Subcutaneous abdominal adipose tissue (tissue), 5 donors: ENCODE measurements at regions not wholly inside any gene's neighbourhood (a gene's known extent, or its start where the extent isn't known, plus 50 kb on each side); places are given as distances from the start of the nearest gene placed in this dataset.
"Not testable (repeated sequence)": the region's sequence is repeated elsewhere in the genome, so short reads cannot be mapped to it uniquely, and the experiment has no call there.

Experiments
- H3K27ac ChIP-seq: one replicate; pipeline ENCODE4 v1.7.0; 2013; ENCODE audit warnings: low read depth, mild to moderate bottlenecking, inconsistent platforms, low read length, moderate library complexity
- H3K27me3 ChIP-seq, 5 donors: one replicate each; pipeline ENCODE4 v1.7.0; 2013; ENCODE audit warnings: low read length in 5 of 5, inconsistent platforms in 1 of 5; ENCODE audit not compliant: control insufficient read depth in 5 of 5, insufficient read depth in 4 of 5
- H3K36me3 ChIP-seq, 5 donors: one replicate each; pipeline ENCODE4 v1.7.0; 2013; ENCODE audit warnings: low read length in 5 of 5; ENCODE audit not compliant: control insufficient read depth in 5 of 5, insufficient read depth in 5 of 5
- H3K4me1 ChIP-seq, 5 donors: one replicate each; pipeline ENCODE4 v1.7.0; 2013; ENCODE audit warnings: low read length in 5 of 5, mild to moderate bottlenecking in 3 of 5, moderate library complexity in 1 of 5; ENCODE audit not compliant: control insufficient read depth in 5 of 5, insufficient read depth in 5 of 5
- H3K4me3 ChIP-seq, 5 donors: one replicate each; pipeline ENCODE4 v1.7.0; 2013; ENCODE audit warnings: low read length in 5 of 5, low read depth in 1 of 5
- H3K9ac ChIP-seq, 5 donors: one replicate each; pipeline ENCODE4 v1.7.0; 2013; ENCODE audit warnings: low read length in 5 of 5, mild to moderate bottlenecking in 4 of 5, moderate library complexity in 3 of 5
- H3K9me3 ChIP-seq, 5 donors: one replicate each; pipeline ENCODE4 v1.7.0; 2013; ENCODE audit warnings: low read length in 5 of 5; ENCODE audit not compliant: control insufficient read depth in 5 of 5
- donor health status: healthy.
- donor health status: healthy.
- donor health status: healthy.
- donor health status: healthy.
- donor health status: healthy.

GRCh38 chr7:110442381-110442837, 648.5 kb upstream of the LRRN3 start:
- no peaks in the 10 kb centered on the region for H3K27me3 ChIP-seq
- H3K4me3 ChIP-seq, result no peak overlapping the region
- H3K4me1 ChIP-seq, result no peaks in the 10 kb centered on the region
- no peaks in the 10 kb centered on the region for H3K36me3 ChIP-seq
- no peaks in the 10 kb centered on the region for H3K9me3 ChIP-seq
- no peak overlapping the region for H3K9ac ChIP-seq
- H3K27ac ChIP-seq, result no peak overlapping the region

GRCh38 chr7:110446658-110447057, 644.3 kb upstream of the LRRN3 start:
- Histone ChIP-seq H3K27me3 (no peaks in the 10 kb centered on the region), H3K4me3 (no peak overlapping the region), H3K9me3 (no peaks in the 10 kb centered on the region), H3K9ac (no peak overlapping the region), H3K27ac (no peak overlapping the region), H3K36me3 (no peaks in the 10 kb centered on the region), H3K4me1 (no peaks in the 10 kb centered on the region)

DNA sequence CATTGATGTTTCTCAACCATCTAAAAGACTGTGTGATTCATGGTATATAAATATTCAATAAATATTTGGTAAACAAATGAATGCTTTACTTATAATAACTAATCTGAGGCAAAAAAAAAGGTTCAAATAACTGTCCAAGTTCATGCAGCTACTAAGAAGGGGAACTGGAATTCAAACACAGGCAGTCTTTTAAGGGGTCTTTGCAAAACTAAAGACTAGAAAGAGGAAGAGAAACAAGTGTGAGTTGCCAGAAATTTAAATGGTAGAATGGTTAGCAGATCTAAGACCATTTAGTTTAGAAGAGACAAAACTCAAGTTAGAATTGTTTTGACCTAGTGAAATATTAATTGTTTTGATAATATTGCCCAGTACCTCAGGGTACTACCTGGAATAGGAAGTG, 642.0 kb upstream of the LRRN3 start:
- H3K9me3 ChIP-seq, result no peaks in the 10 kb centered on the region
- H3K9ac ChIP-seq, result no peak overlapping the region
- no peak overlapping the region for H3K4me3 ChIP-seq
- no peaks in the 10 kb centered on the region for H3K27me3 ChIP-seq
- no peaks in the 10 kb centered on the region for H3K36me3 ChIP-seq
- H3K4me1 ChIP-seq, result no peaks in the 10 kb centered on the region
- no peak overlapping the region for H3K27ac ChIP-seq

DNA sequence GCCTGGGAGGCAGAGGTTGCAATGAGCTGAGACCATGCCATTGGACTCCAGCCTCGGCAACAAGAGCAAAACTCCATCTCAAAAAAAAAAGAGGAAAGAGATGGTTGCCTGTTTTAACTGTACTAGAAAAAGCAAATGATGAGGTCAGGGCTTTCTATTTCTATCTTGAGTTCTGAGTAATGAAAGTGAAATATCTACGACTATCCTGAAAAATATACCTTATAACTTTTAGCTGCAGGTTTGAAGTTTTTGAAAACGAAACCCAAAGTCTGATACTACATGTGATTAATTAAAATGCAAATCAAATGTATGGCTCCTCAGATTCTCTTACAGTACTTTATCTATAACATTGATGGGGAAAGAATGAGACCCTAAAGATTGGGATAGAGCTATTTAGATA, 636.2 kb upstream of the LRRN3 start:
- Histone ChIP-seq H3K27me3 (no peaks in the 10 kb centered on the region), H3K4me1 (no peaks in the 10 kb centered on the region), H3K4me3 (no peak overlapping the region), H3K9ac (no peak overlapping the region), H3K27ac (no peak overlapping the region), H3K36me3 (no peaks in the 10 kb centered on the region), H3K9me3 (no peaks in the 10 kb centered on the region)

GRCh38 chr7:110461621-110462020, 629.3 kb upstream of the LRRN3 start:
- H3K4me3 ChIP-seq, result no peak overlapping the region
- no peak overlapping the region for H3K27ac ChIP-seq
- no peaks in the 10 kb centered on the region for H3K36me3 ChIP-seq
- no peaks in the 10 kb centered on the region for H3K27me3 ChIP-seq
- H3K4me1 ChIP-seq, result no peaks in the 10 kb centered on the region
- H3K9ac ChIP-seq, result no peak overlapping the region
- H3K9me3 ChIP-seq, result no peaks in the 10 kb centered on the region

DNA sequence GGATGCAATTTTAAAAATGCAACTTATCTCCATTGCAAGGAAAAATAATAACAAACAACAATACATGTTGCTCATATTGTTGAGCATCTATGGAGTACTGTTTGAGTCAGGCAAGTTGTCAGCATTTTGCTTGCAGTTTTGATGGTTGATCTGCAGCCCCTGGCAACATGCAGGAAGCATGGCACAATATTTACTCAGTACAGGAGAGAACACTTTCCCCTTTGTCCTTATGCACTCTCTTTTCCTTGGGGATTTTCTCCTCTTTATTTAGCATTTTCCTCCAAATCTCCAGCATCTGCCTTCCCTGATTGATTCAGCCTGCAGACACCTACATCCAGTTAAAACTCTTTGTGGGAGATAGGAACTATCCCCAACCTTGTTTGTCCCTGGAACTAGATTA, 620.5 kb upstream of the LRRN3 start:
- H3K27ac ChIP-seq, result no peak overlapping the region
- no peak overlapping the region for H3K9ac ChIP-seq
- no peaks in the 10 kb centered on the region for H3K27me3 ChIP-seq
- H3K9me3 ChIP-seq, result peaks cover 0 to 9% (median 0%) of the 10 kb centered on the region in 5 donors
- no peak overlapping the region for H3K4me3 ChIP-seq
- H3K4me1 ChIP-seq, result no peaks in the 10 kb centered on the region
- H3K36me3 ChIP-seq, result no peaks in the 10 kb centered on the region

DNA sequence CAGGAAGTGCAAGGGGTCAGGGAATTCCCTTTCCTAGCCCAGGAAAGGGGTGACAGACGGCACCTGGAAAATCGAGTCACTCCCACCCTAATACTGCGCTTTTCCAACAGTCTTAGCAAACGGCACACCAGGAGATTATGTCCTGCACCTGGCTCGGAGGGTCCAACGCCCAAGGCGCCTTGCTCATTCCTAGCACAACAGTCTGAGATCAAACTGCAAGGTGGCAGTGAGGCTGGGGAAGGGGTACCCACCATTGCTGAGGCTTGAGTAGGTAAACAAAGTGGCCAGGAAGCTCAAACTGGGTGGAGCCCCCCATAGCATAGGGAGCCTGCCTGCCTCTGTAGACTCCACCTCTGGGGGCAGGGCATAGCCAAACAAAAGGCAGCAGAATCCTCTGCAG, 618.5 kb upstream of the LRRN3 start:
- H3K9ac ChIP-seq, H3K36me3 ChIP-seq, H3K9me3 ChIP-seq, H3K27ac ChIP-seq, H3K27me3 ChIP-seq, H3K4me1 ChIP-seq, H3K4me3 ChIP-seq: not testable (repeated sequence)

GRCh38 chr7:110480964-110481363, 610.0 kb upstream of the LRRN3 start:
- H3K27ac ChIP-seq, result no peak overlapping the region

DNA sequence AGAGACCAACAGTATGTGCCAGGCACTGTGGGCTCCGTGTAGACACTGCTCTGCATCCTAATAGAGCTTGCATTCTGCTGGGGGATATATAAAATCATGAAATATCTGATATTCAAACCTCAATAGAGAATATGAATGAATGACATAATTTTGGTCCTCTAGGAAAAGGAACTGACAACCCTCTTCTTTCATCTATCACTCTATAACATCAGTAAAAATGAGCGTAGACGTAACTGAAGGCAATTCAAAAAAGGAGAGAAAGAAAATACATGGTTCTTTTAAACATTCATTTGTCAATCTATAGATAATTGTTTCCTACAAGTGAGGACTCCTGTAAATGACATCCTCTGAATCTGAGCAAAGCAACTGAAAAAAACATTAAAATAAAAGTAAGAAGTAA, 607.4 kb upstream of the LRRN3 start:
- no peaks in the 10 kb centered on the region for H3K36me3 ChIP-seq
- no peak overlapping the region for H3K4me3 ChIP-seq
- no peaks in the 10 kb centered on the region for H3K4me1 ChIP-seq
- no peak overlapping the region for H3K27ac ChIP-seq
- peaks cover 0 to 9% (median 0%) of the 10 kb centered on the region in 5 donors for H3K9me3 ChIP-seq
- no peak overlapping the region for H3K9ac ChIP-seq
- no peaks in the 10 kb centered on the region for H3K27me3 ChIP-seq

More at GRCh38 chr7:110480964-110481363, 610.0 kb upstream of the LRRN3 start:
- Histone ChIP-seq H3K9me3 (peaks cover 0 to 9% (median 0%) of the 10 kb centered on the region in 5 donors), H3K4me3 (no peak overlapping the region), H3K27me3 (no peaks in the 10 kb centered on the region), H3K9ac (no peak overlapping the region), H3K36me3 (no peaks in the 10 kb centered on the region), H3K4me1 (no peaks in the 10 kb centered on the region)

DNA sequence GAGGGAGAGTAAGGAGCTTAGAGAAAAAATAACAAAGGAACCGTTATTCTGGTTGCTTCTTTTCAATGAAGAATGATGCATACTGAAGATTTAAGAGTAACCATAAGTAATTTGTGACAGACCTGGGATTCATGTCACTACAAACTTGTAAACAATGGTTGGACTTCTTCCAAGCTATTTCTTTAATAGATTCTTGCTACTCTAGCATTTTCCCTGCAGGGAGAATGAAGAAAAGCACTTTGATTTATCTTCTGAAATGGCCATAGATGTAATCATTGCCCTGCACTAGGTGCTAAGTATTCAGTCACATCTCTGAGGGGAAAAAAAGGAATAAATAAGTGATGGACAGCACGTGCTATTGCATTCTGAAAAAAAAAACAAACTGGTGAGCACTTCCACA, 606.6 kb upstream of the LRRN3 start:
- Histone ChIP-seq H3K27me3 (no peaks in the 10 kb centered on the region), H3K9ac (no peak overlapping the region), H3K27ac (no peak overlapping the region), H3K4me1 (no peaks in the 10 kb centered on the region), H3K36me3 (no peaks in the 10 kb centered on the region), H3K9me3 (peaks cover 0 to 6% (median 0%) of the 10 kb centered on the region in 5 donors), H3K4me3 (no peak overlapping the region)

GRCh38 chr7:110486549-110486948, 604.4 kb upstream of the LRRN3 start:
- H3K4me1 ChIP-seq, result no peaks in the 10 kb centered on the region
- H3K9ac ChIP-seq, result no peak overlapping the region
- no peak overlapping the region for H3K27ac ChIP-seq
- H3K4me3 ChIP-seq, result no peak overlapping the region
- no peaks in the 10 kb centered on the region for H3K36me3 ChIP-seq
- no peaks in the 10 kb centered on the region for H3K27me3 ChIP-seq
- peaks cover 0 to 2% (median 0%) of the 10 kb centered on the region in 5 donors for H3K9me3 ChIP-seq
